GM23338 (cell line): ENCODE measurements at regions not wholly inside any gene's neighbourhood (a gene's known extent, or its start where the extent isn't known, plus 50 kb on each side); places are given as distances from the start of the nearest gene placed in this dataset.

Experiments
- ATAC-seq: fragments of 200-7000 bp; cut with Tn5 transposase; 3 replicates; pipeline ENCODE4 v1.9.1; 2020
- DNase-seq: peaks from one replicate; pipeline ENCODE4 v3.0.0-alpha.2; 2015; ENCODE audit warnings: low spot score
- H2AFZ ChIP-seq: fragments of 200-600 bp; sonication (generic); 2 replicates; pipeline ENCODE4 v1.8.0; 2016; ENCODE audit warnings: antibody characterized with exemption, mild to moderate bottlenecking, moderate library complexity
- H3F3A ChIP-seq: fragments of 200-600 bp; sonication (generic); replicated peaks from 2 replicates; pipeline ENCODE4 v1.8.0; 2017; ENCODE audit warnings: antibody characterized with exemption, mixed run types, low read depth
- H3K27ac ChIP-seq: fragments of 200-600 bp; sonication (generic); 2 replicates; pipeline ENCODE4 v1.6.1; 2016; ENCODE audit warnings: low read depth
- H3K27me3 ChIP-seq: fragments of 200-600 bp; sonication (generic); 2 replicates; pipeline ENCODE4 v1.8.0; 2016; ENCODE audit warnings: mild to moderate bottlenecking, mixed run types, moderate library complexity; ENCODE audit not compliant: insufficient read depth
- H3K36me3 ChIP-seq: fragments of 200-600 bp; sonication (generic); 2 replicates; pipeline ENCODE4 v1.8.0; 2016; ENCODE audit warnings: mild to moderate bottlenecking; ENCODE audit not compliant: insufficient read depth
- H3K4me1 ChIP-seq: fragments of 200-600 bp; sonication (generic); 2 replicates; pipeline ENCODE4 v1.8.0; 2016; ENCODE audit warnings: mild to moderate bottlenecking, moderate library complexity; ENCODE audit not compliant: insufficient read depth
- H3K4me2 ChIP-seq: fragments of 200-600 bp; sonication (generic); 2 replicates; pipeline ENCODE4 v1.7.1; 2017; ENCODE audit warnings: mixed run types
- H3K4me3 ChIP-seq: fragments of 200-600 bp; sonication (generic); 2 replicates; pipeline ENCODE4 v1.6.1; 2016; ENCODE audit warnings: mixed run types
- H3K79me2 ChIP-seq: fragments of 200-600 bp; sonication (generic); replicated peaks from 2 replicates; pipeline ENCODE4 v1.8.0; 2017; ENCODE audit warnings: mild to moderate bottlenecking; ENCODE audit not compliant: insufficient read depth
- H3K9me2 ChIP-seq: fragments of 200-600 bp; sonication (generic); 2 replicates; pipeline ENCODE4 v1.8.0; 2017; ENCODE audit not compliant: insufficient read depth
- H4K20me1 ChIP-seq: fragments of 200-600 bp; sonication (generic); replicated peaks from 2 replicates; pipeline ENCODE4 v1.8.0; 2017; ENCODE audit warnings: mild to moderate bottlenecking; ENCODE audit not compliant: insufficient read depth
- H3K27ac Mint-ChIP-seq: 2 replicates; pipeline ENCODE4 v1.8.0; 2020; ENCODE audit warnings: inconsistent platforms, mild to moderate bottlenecking, moderate library complexity, mixed read lengths
- H3K27me3 Mint-ChIP-seq: 3 replicates; pipeline ENCODE4 v1.8.0; 2022; ENCODE audit warnings: low read depth, mild to moderate bottlenecking, moderate library complexity, mixed read lengths, inconsistent platforms; ENCODE audit not compliant: insufficient read depth, poor library complexity
- H3K36me3 Mint-ChIP-seq: 3 replicates; pipeline ENCODE4 v1.8.0; 2021; ENCODE audit warnings: low read depth, mild to moderate bottlenecking, inconsistent platforms, moderate library complexity, mixed read lengths
- H3K4me1 Mint-ChIP-seq: 3 replicates; pipeline ENCODE4 v1.8.0; 2020; ENCODE audit warnings: mild to moderate bottlenecking, inconsistent platforms, mixed read lengths
- H3K4me3 Mint-ChIP-seq: 3 replicates; pipeline ENCODE4 v1.8.0; 2021; ENCODE audit warnings: moderate library complexity, mild to moderate bottlenecking, inconsistent platforms, mixed read lengths
- H3K9me3 Mint-ChIP-seq: 3 replicates; pipeline ENCODE4 v1.8.0; 2020; ENCODE audit warnings: moderate library complexity, mild to moderate bottlenecking, inconsistent platforms, mixed read lengths
- CREB1 ChIP-seq: fragments of 250-450 bp; sonication (Bioruptor Pico); IDR thresholded peaks from 2 replicates; pipeline ENCODE4 v1.5.0; 2020; ENCODE audit warnings: low read depth, mild to moderate bottlenecking, moderate library complexity
- EZH2 ChIP-seq: fragments of 200-600 bp; sonication (generic); IDR thresholded peaks from one replicate; pipeline ENCODE4 v1.8.0; 2017; ENCODE audit warnings: antibody characterized with exemption, mild to moderate bottlenecking, low read depth; ENCODE audit not compliant: unreplicated experiment
- JUNB ChIP-seq: IDR thresholded peaks from one replicate; pipeline ENCODE4 v1.6.1; 2016; ENCODE audit warnings: antibody characterized with exemption; ENCODE audit not compliant: unreplicated experiment
- NANOG ChIP-seq: IDR thresholded peaks from 2 replicates; pipeline ENCODE4 v1.6.1; 2016; ENCODE audit warnings: antibody characterized with exemption, borderline replicate concordance
- POLR2AphosphoS5 ChIP-seq: IDR thresholded peaks from 2 replicates; pipeline ENCODE4 v1.6.1; 2016; ENCODE audit warnings: antibody characterized with exemption, low read depth
- STAT1 ChIP-seq: IDR thresholded peaks from one replicate; pipeline ENCODE4 v1.6.1; 2016; ENCODE audit warnings: antibody characterized with exemption; ENCODE audit not compliant: unreplicated experiment
- ZNF331 ChIP-seq: fragments of 250-450 bp; sonication (Bioruptor Pico); IDR thresholded peaks from 2 replicates; pipeline ENCODE4 v1.5.0; 2020; ENCODE audit warnings: low read depth, mild to moderate bottlenecking, moderate library complexity
- TF ChIP-seq, protein P1 (sequence below): IDR thresholded peaks from one replicate; pipeline ENCODE4 v1.6.1; 2018; ENCODE audit warnings: antibody characterized with exemption; ENCODE audit not compliant: unreplicated experiment
- TF ChIP-seq, protein P2 (sequence below), 2 experiments: fragments of 200-600 bp in 1 of 2; sonication (generic) in 1 of 2; conservative IDR thresholded peaks; 2 replicates each; pipeline versions ENCODE4 v1.5.1 to v1.6.1; 2016 to 2017; ENCODE audit warnings: antibody characterized with exemption in 2 of 2, low read depth in 2 of 2, mild to moderate bottlenecking in 2 of 2, moderate library complexity in 1 of 2
- TF ChIP-seq, protein P3 (sequence below): fragments of 250-450 bp; sonication (Bioruptor Pico); IDR thresholded peaks from 2 replicates; pipeline ENCODE4 v1.5.0; 2020; ENCODE audit warnings: mild to moderate bottlenecking, moderate library complexity
- TF ChIP-seq, protein P4 (sequence below): IDR thresholded peaks from 2 replicates; pipeline ENCODE4 v1.6.1; 2016; ENCODE audit warnings: antibody characterized with exemption

DNA sequence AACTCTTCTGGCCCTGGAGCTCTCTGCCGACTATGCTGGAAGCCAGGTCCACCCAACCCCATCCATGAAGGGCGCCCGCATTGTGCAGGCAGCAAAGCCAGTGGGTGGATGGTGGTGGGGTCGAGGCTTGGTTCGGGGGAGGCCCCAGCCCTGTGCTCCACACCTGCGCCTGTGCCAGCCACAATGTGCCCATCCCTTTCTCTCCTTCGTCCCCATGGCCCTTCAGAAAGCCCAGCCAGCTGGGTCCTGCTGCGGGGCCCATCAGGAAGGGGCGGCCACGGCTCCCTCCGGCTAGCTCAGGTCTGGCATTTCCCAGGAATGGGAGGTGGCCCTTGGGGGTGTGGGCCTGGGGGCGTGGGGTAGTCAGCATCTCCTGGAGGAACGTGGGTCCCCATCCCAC, 91.6 kb downstream of the HMX1 start:
- Mint-ChIP-seq H3K4me3 (no peak overlapping the region), H3K9me3 (no peaks in the 10 kb centered on the region), H3K36me3 (no peaks in the 10 kb centered on the region), H3K27ac (no peak overlapping the region), H3K4me1 (no peaks in the 10 kb centered on the region), H3K27me3 (peaks cover 2% of the 10 kb centered on the region)
- no peak overlapping the region for H3K4me2 ChIP-seq
- no peaks in the 10 kb centered on the region for H3K27me3 ChIP-seq
- H3K4me1 ChIP-seq, result no peaks in the 10 kb centered on the region
- DNase-seq (no peak), ATAC-seq (no peak)
- TF ChIP-seq, protein P1, sequence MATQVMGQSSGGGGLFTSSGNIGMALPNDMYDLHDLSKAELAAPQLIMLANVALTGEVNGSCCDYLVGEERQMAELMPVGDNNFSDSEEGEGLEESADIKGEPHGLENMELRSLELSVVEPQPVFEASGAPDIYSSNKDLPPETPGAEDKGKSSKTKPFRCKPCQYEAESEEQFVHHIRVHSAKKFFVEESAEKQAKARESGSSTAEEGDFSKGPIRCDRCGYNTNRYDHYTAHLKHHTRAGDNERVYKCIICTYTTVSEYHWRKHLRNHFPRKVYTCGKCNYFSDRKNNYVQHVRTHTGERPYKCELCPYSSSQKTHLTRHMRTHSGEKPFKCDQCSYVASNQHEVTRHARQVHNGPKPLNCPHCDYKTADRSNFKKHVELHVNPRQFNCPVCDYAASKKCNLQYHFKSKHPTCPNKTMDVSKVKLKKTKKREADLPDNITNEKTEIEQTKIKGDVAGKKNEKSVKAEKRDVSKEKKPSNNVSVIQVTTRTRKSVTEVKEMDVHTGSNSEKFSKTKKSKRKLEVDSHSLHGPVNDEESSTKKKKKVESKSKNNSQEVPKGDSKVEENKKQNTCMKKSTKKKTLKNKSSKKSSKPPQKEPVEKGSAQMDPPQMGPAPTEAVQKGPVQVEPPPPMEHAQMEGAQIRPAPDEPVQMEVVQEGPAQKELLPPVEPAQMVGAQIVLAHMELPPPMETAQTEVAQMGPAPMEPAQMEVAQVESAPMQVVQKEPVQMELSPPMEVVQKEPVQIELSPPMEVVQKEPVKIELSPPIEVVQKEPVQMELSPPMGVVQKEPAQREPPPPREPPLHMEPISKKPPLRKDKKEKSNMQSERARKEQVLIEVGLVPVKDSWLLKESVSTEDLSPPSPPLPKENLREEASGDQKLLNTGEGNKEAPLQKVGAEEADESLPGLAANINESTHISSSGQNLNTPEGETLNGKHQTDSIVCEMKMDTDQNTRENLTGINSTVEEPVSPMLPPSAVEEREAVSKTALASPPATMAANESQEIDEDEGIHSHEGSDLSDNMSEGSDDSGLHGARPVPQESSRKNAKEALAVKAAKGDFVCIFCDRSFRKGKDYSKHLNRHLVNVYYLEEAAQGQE, result no peak
- TF ChIP-seq POLR2AphosphoS5 (no peak), EZH2 (no peak), CREB1 (no peak)
- TF ChIP-seq, protein P2, sequence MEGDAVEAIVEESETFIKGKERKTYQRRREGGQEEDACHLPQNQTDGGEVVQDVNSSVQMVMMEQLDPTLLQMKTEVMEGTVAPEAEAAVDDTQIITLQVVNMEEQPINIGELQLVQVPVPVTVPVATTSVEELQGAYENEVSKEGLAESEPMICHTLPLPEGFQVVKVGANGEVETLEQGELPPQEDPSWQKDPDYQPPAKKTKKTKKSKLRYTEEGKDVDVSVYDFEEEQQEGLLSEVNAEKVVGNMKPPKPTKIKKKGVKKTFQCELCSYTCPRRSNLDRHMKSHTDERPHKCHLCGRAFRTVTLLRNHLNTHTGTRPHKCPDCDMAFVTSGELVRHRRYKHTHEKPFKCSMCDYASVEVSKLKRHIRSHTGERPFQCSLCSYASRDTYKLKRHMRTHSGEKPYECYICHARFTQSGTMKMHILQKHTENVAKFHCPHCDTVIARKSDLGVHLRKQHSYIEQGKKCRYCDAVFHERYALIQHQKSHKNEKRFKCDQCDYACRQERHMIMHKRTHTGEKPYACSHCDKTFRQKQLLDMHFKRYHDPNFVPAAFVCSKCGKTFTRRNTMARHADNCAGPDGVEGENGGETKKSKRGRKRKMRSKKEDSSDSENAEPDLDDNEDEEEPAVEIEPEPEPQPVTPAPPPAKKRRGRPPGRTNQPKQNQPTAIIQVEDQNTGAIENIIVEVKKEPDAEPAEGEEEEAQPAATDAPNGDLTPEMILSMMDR (conservative IDR thresholded peaks at IDR 0.05; ENCODE audit: low read depth in 2 of 2), result no peak
- no peaks in the 10 kb centered on the region for H3K36me3 ChIP-seq
- no peak overlapping the region for H3K4me3 ChIP-seq
- H3K79me2 ChIP-seq, result no peaks in the 10 kb centered on the region
- H3K9me2 ChIP-seq, result no peaks in the 10 kb centered on the region
- no peaks in the 10 kb centered on the region for H3F3A ChIP-seq
- H3K27ac ChIP-seq, result no peak overlapping the region
- H2AFZ ChIP-seq, result no peak overlapping the region
- no peaks in the 10 kb centered on the region for H4K20me1 ChIP-seq

DNA sequence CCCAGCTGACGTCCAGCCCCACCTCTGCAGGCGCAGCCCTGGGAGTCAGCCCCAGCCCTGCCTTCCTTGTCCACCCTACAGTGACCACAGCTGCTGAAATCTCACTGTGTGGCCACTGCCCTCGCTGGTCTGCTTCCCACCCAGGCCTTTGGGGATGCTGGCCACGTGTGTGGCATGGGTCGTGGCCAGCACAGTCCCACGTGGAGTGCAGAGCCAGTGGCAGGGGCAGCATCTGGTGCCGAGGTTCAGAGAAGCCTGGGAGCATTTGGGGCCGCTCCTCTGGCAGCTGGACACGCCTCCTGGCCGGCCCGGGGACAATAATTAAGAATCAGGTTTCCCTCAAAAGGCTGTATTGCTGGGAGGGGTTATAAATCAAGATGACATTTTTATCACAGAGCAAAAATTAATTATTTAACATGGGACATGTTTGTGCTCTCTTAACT, 92.1 kb downstream of the HMX1 start:
- no peaks in the 10 kb centered on the region for H4K20me1 ChIP-seq
- H3K9me3 Mint-ChIP-seq, result no peaks in the 10 kb centered on the region
- DNase-seq (no peak), ATAC-seq (no peak)
- no peaks in the 10 kb centered on the region for H3K4me1 Mint-ChIP-seq
- peaks cover 2% of the 10 kb centered on the region for H3K27me3 Mint-ChIP-seq
- no peak overlapping the region for H3K27ac Mint-ChIP-seq
- no peak overlapping the region for H3K27ac ChIP-seq
- H3K4me3 Mint-ChIP-seq, result no peak overlapping the region
- H3K9me2 ChIP-seq, result no peaks in the 10 kb centered on the region
- no peaks in the 10 kb centered on the region for H3K79me2 ChIP-seq
- H3F3A ChIP-seq, result no peaks in the 10 kb centered on the region
- no peaks in the 10 kb centered on the region for H3K36me3 ChIP-seq
- no peaks in the 10 kb centered on the region for H3K27me3 ChIP-seq
- no peak overlapping the region for H3K4me2 ChIP-seq
- no peaks in the 10 kb centered on the region for H3K4me1 ChIP-seq
- H3K4me3 ChIP-seq, result no peak overlapping the region
- H2AFZ ChIP-seq, result no peak overlapping the region
- no peaks in the 10 kb centered on the region for H3K36me3 Mint-ChIP-seq
- TF ChIP-seq STAT1 (no peak), ZNF331 (CRISPR knock-in tag) (no peak), JUNB (no peak), NANOG (no peak)
- TF ChIP-seq, protein P3, sequence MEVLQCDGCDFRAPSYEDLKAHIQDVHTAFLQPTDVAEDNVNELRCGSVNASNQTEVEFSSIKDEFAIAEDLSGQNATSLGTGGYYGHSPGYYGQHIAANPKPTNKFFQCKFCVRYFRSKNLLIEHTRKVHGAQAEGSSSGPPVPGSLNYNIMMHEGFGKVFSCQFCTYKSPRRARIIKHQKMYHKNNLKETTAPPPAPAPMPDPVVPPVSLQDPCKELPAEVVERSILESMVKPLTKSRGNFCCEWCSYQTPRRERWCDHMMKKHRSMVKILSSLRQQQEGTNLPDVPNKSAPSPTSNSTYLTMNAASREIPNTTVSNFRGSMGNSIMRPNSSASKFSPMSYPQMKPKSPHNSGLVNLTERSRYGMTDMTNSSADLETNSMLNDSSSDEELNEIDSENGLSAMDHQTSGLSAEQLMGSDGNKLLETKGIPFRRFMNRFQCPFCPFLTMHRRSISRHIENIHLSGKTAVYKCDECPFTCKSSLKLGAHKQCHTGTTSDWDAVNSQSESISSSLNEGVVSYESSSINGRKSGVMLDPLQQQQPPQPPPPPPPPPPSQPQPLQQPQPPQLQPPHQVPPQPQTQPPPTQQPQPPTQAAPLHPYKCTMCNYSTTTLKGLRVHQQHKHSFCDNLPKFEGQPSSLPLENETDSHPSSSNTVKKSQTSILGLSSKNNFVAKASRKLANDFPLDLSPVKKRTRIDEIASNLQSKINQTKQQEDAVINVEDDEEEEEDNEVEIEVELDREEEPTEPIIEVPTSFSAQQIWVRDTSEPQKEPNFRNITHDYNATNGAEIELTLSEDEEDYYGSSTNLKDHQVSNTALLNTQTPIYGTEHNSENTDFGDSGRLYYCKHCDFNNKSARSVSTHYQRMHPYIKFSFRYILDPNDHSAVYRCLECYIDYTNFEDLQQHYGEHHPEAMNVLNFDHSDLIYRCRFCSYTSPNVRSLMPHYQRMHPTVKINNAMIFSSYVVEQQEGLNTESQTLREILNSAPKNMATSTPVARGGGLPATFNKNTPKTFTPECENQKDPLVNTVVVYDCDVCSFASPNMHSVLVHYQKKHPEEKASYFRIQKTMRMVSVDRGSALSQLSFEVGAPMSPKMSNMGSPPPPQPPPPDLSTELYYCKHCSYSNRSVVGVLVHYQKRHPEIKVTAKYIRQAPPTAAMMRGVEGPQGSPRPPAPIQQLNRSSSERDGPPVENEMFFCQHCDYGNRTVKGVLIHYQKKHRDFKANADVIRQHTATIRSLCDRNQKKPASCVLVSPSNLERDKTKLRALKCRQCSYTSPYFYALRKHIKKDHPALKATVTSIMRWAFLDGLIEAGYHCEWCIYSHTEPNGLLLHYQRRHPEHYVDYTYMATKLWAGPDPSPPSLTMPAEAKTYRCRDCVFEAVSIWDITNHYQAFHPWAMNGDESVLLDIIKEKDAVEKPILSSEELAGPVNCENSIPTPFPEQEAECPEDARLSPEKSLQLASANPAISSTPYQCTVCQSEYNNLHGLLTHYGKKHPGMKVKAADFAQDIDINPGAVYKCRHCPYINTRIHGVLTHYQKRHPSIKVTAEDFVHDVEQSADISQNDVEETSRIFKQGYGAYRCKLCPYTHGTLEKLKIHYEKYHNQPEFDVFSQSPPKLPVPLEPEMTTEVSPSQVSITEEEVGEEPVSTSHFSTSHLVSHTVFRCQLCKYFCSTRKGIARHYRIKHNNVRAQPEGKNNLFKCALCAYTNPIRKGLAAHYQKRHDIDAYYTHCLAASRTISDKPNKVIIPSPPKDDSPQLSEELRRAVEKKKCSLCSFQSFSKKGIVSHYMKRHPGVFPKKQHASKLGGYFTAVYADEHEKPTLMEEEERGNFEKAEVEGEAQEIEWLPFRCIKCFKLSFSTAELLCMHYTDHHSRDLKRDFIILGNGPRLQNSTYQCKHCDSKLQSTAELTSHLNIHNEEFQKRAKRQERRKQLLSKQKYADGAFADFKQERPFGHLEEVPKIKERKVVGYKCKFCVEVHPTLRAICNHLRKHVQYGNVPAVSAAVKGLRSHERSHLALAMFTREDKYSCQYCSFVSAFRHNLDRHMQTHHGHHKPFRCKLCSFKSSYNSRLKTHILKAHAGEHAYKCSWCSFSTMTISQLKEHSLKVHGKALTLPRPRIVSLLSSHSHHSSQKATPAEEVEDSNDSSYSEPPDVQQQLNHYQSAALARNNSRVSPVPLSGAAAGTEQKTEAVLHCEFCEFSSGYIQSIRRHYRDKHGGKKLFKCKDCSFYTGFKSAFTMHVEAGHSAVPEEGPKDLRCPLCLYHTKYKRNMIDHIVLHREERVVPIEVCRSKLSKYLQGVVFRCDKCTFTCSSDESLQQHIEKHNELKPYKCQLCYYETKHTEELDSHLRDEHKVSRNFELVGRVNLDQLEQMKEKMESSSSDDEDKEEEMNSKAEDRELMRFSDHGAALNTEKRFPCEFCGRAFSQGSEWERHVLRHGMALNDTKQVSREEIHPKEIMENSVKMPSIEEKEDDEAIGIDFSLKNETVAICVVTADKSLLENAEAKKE (CRISPR knock-in tag), result no peak
- TF ChIP-seq, protein P4, sequence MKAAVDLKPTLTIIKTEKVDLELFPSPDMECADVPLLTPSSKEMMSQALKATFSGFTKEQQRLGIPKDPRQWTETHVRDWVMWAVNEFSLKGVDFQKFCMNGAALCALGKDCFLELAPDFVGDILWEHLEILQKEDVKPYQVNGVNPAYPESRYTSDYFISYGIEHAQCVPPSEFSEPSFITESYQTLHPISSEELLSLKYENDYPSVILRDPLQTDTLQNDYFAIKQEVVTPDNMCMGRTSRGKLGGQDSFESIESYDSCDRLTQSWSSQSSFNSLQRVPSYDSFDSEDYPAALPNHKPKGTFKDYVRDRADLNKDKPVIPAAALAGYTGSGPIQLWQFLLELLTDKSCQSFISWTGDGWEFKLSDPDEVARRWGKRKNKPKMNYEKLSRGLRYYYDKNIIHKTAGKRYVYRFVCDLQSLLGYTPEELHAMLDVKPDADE, result no peak
